IPS DF 4.7 (cell line): ENCODE measurements at regions not wholly inside any gene's neighbourhood (a gene's known extent, or its start where the extent isn't known, plus 50 kb on each side); places are given as distances from the start of the nearest gene placed in this dataset.
"Not testable (repeated sequence)": the region's sequence is repeated elsewhere in the genome, so short reads cannot be mapped to it uniquely, and the experiment has no call there.

Experiments used
- DNase-seq: peaks from one replicate; pipeline ENCODE4 v3.0.0-alpha.2; 2013; ENCODE audit warnings: low spot score; ENCODE audit errors: extremely low read depth

GRCh38 chr6:40695750-40696415 lies 108.7 kb upstream of the LRFN2 start:
- DNase-seq: no peak

GRCh38 chr6:40695114-40695513 lies 108.0 kb upstream of the LRFN2 start:
- no peak for DNase-seq

- no peak for DNase-seq
Observed at GRCh38 chr6:40693768-40694167, 106.6 kb upstream of the LRFN2 start.

- no peak for DNase-seq
Observed at GRCh38 chr6:40692337-40692736, 105.2 kb upstream of the LRFN2 start.

- no peak for DNase-seq
Observed at GRCh38 chr6:40689185-40689584, 102.0 kb upstream of the LRFN2 start.

GRCh38 chr6:40688214-40688761 lies 101.1 kb upstream of the LRFN2 start:
- DNase-seq: no peak

GRCh38 chr6:40685862-40686261 lies 98.7 kb upstream of the LRFN2 start:
- no peak for DNase-seq

GRCh38 chr6:40681622-40682021 lies 94.5 kb upstream of the LRFN2 start:
- DNase-seq: no peak

GRCh38 chr6:40678941-40679340 lies 91.8 kb upstream of the LRFN2 start:
- DNase-seq: no peak

GRCh38 chr6:40674170-40674569 lies 87.0 kb upstream of the LRFN2 start:
- no peak for DNase-seq

- no peak for DNase-seq
Observed at GRCh38 chr6:40672087-40672486, 84.9 kb upstream of the LRFN2 start.

GRCh38 chr6:40671694-40672050 lies 84.5 kb upstream of the LRFN2 start:
- DNase-seq: no peak

GRCh38 chr6:40671001-40671693 lies 84.0 kb upstream of the LRFN2 start:
- DNase-seq: no peak

- DNase-seq: no peak
Observed at GRCh38 chr6:40669343-40669742, 82.2 kb upstream of the LRFN2 start.

- no peak for DNase-seq
Observed at GRCh38 chr6:40668203-40668602, 81.0 kb upstream of the LRFN2 start.

- no peak for DNase-seq
Observed at GRCh38 chr6:40666530-40666929, 79.4 kb upstream of the LRFN2 start.

GRCh38 chr6:40661726-40662125 lies 74.6 kb upstream of the LRFN2 start:
- DNase-seq: no peak

- DNase-seq: not testable (repeated sequence)
Observed at GRCh38 chr6:40656772-40657171, 69.6 kb upstream of the LRFN2 start.

- no peak for DNase-seq
Observed at GRCh38 chr6:40654828-40655227, 67.7 kb upstream of the LRFN2 start.

GRCh38 chr6:40645043-40645442 lies 57.9 kb upstream of the LRFN2 start:
- DNase-seq: no peak

GRCh38 chr6:40642837-40643236 lies 55.7 kb upstream of the LRFN2 start:
- DNase-seq: no peak

- no peak for DNase-seq
Observed at GRCh38 chr6:40642190-40642589, 55.0 kb upstream of the LRFN2 start.

- DNase-seq: no peak
Observed at GRCh38 chr6:40640599-40641227, 53.5 kb upstream of the LRFN2 start.
